ENCODE measurements at regions not wholly inside any gene's neighbourhood (a gene's known extent, or its start where the extent isn't known, plus 50 kb on each side); places are given as distances from the start of the nearest gene placed in this dataset.

DNA sequence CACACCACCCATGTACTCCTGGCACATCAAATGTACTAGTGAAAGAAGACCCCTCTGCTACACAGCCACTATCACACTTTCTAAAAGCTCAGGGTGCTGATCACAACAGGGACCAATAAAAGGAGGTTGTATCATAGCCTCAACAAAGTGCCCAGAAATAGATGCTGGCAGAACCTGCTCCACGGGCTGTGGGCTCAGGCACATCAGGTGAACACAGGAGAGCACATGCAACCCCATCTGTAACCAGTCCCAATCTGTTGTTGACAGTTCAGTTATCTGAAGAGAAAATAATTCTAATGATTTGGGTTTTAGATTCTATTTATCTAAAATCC lies 282.6 kb upstream of the HSFY2 start:
- intact Hi-C loops (cut with micrococcal nuclease) = no loop called here
- Mint-ChIP-seq H3K9me3 (no peaks in the 10 kb centered on the region), H3K4me3 (no peak overlapping the region)

DNA sequence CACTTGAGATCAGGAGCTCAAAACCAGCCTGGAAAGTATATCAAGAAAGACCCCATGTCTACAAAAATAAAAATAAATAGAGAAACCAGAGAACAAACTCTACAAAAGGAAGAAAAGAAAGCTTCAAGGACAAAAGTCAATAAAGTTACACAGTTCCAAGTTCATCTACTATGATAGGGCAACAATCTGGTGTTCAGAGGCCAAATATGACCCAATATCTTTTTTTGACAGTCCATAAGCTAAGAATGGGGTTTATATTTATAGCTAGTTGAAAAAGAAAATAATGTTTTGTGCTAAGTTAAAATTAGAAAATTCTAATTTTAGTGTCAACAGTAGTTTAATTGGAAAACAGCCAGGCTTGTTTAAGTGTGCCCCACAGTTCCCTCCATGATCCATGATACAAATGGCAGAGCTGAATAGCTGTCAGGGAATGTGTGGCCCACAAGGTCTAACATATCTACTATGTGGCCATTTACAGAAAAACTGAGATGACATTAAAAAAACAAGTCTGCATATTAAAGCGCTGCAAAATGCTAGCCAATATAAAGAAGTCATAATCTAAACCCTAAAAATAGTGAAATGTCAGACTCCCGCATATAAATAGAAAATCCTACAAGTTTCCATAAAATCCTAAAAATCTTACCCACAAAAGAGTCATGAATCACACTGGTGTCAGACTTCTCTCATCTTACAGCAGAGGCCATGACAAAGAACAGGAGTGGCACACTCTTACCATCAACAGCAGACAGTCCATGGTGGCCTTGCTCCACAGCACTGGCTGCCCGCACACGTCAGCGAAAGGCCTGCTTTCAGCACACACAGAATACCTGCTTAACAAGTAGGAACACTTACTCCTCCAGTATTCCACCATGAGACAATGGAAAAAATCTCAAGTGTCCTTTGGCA lies 281.9 kb upstream of the HSFY2 start:
- intact Hi-C loops (cut with micrococcal nuclease) = no loop called here
- no peaks in the 10 kb centered on the region for H3K4me1 Mint-ChIP-seq (ENCODE audit: low read depth)
- H3K9me3 Mint-ChIP-seq = no peaks in the 10 kb centered on the region
- H3K27ac Mint-ChIP-seq = no peak overlapping the region
- H3K36me3 Mint-ChIP-seq (ENCODE audit: low read depth) = no peaks in the 10 kb centered on the region
- H3K27me3 Mint-ChIP-seq = no peaks in the 10 kb centered on the region
- no peak overlapping the region for H3K4me3 Mint-ChIP-seq

More for the DNA sequence above, 282.6 kb upstream of the HSFY2 start:
- Mint-ChIP-seq H3K36me3 (ENCODE audit: low read depth) (no peaks in the 10 kb centered on the region), H3K4me1 (ENCODE audit: low read depth) (no peaks in the 10 kb centered on the region), H3K27ac (no peak overlapping the region), H3K27me3 (no peaks in the 10 kb centered on the region)

DNA sequence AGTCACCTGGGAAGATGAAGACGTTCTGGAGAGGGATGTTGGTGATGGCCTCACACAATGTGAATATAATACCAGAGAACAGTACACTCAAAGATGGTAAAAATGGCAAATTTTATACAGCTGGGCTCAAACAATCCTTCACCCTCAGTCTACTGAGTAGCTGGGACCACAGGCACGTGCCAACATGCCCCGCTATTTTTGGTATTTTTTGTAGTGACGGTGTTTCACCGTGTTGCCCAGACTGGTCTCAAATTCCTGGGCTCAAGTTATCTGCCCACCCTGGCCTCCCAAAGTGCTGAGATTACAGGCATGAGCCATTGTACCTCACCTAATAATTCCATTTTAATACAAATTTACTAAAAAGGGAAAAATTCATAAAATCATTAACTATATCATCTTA lies 280.3 kb upstream of the HSFY2 start:
- Mint-ChIP-seq H3K36me3 (ENCODE audit: low read depth) (no peaks in the 10 kb centered on the region), H3K27ac (no peak overlapping the region), H3K27me3 (no peaks in the 10 kb centered on the region), H3K9me3 (peaks cover under 1% of the 10 kb centered on the region), H3K4me3 (no peak overlapping the region), H3K4me1 (ENCODE audit: low read depth) (no peaks in the 10 kb centered on the region)
- intact Hi-C loops (cut with micrococcal nuclease) = no loop called here

DNA sequence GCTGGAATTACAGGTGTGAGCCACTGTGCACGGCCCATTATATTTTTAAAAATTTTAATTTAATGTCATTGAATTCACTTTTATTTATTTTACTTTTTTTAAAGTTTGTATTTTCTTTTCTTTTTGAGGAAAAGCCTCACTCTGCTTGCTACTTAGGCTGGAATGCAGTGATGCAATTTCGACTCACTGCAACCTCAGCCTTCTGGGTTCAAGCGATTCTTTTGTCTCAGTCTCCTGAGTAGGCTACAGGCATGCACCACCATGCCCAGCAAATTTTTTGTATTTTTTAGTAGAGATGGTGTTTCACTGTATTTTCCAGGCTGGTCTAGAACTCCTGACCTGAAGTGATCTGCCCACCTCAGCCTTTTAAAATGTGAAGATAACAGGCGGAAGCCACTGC lies 277.5 kb upstream of the HSFY2 start:
- peaks cover 15% of the 10 kb centered on the region for H3K9me3 Mint-ChIP-seq
- H3K27ac Mint-ChIP-seq = no peak overlapping the region
- no peak overlapping the region for H3K4me3 Mint-ChIP-seq
- no peaks in the 10 kb centered on the region for H3K27me3 Mint-ChIP-seq
- H3K36me3 Mint-ChIP-seq (ENCODE audit: low read depth) = peaks cover 13% of the 10 kb centered on the region
- intact Hi-C loops (cut with micrococcal nuclease) = no loop called here
- H3K4me1 Mint-ChIP-seq (ENCODE audit: low read depth) = no peaks in the 10 kb centered on the region

DNA sequence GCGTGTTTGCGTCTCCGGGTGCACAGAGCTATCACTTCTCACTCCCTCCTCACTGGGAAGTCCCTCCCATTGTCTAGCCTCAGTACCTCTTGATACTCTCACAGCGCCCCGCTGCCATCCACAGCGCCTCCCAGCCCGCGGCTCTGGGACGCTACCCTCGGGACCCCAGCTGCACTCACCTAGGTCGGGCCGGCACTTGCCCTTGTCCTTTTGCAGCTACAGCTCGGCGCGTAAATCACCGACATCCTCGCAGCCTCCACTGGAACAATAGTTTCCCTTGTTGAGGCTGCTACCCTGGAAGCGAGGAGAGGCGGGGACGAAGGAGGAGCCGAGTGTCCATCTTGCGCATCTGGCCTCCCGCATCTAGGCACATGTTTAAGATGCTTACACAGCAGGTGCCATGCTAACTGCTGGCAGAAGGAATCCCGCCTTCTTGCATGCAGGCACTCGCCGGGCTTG lies 269.5 kb upstream of the HSFY2 start:
- intact Hi-C loops (cut with micrococcal nuclease) = no loop called here
- Mint-ChIP-seq H3K9me3 (peaks cover 7% of the 10 kb centered on the region), H3K4me1 (ENCODE audit: low read depth) (peaks cover 3% of the 10 kb centered on the region), H3K27me3 (no peaks in the 10 kb centered on the region), H3K4me3 (no peak overlapping the region), H3K36me3 (ENCODE audit: low read depth) (peaks cover 59% of the 10 kb centered on the region), H3K27ac (no peak overlapping the region)

DNA sequence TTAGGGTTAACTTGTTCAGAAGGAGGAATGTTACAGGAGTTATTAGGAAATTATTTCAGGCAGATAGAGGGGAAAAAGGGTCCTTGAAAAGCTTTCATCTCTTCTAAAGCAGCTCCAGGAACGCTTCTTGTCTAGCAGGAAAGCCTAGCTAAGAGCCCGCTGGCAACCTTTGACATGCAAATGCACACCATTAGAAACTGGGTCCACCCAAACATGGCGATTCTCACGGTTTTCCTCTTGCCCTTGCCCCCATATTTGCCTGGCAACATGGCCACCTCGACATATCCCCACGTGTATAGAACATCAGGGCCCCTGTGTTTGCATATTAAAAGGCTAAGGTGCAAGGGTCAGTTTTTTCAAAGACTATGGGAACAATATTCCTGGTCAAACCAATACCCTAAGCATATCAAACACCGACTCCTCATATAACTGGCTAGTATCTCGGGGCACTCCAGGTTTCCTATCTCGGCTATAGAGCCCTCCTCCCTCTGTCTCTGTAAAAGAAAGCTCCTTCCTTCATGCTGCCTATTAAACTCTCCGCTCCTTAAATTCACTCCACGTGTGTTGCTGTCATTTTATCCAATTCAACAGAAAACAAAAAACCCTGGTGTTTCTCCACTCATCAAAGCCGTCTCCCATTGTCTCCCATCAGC lies 268.9 kb upstream of the HSFY2 start:
- Mint-ChIP-seq H3K36me3 (ENCODE audit: low read depth) (peaks cover 57% of the 10 kb centered on the region), H3K9me3 (peaks cover 1% of the 10 kb centered on the region), H3K27me3 (no peaks in the 10 kb centered on the region), H3K27ac (no peak overlapping the region), H3K4me1 (ENCODE audit: low read depth) (peaks cover 3% of the 10 kb centered on the region), H3K4me3 (no peak overlapping the region)
- intact Hi-C loops (cut with micrococcal nuclease) = no loop called here

DNA sequence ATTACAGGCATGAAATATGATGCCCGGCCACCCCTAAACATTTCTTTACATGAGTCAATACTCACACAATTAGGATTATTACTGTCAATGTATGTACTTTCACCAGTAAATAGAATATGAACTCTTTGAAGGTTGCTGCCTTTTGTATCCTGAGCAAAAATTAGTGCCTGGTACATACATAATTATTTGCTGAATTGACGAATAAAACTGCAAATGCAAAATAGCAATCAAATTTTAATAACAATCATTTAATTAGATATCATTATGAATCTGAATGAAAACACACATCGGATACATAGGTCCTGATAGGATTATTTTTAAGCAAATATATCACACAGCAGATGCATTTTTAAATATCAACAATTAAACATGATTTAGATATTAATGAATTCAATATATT lies 253.1 kb upstream of the HSFY2 start:
- H3K27me3 Mint-ChIP-seq = no peaks in the 10 kb centered on the region
- no peaks in the 10 kb centered on the region for H3K9me3 Mint-ChIP-seq
- intact Hi-C loops (cut with micrococcal nuclease) = no loop called here
- no peaks in the 10 kb centered on the region for H3K4me1 Mint-ChIP-seq (ENCODE audit: low read depth)
- H3K36me3 Mint-ChIP-seq (ENCODE audit: low read depth) = peaks cover 8% of the 10 kb centered on the region
- H3K27ac Mint-ChIP-seq = no peak overlapping the region
- no peak overlapping the region for H3K4me3 Mint-ChIP-seq

DNA sequence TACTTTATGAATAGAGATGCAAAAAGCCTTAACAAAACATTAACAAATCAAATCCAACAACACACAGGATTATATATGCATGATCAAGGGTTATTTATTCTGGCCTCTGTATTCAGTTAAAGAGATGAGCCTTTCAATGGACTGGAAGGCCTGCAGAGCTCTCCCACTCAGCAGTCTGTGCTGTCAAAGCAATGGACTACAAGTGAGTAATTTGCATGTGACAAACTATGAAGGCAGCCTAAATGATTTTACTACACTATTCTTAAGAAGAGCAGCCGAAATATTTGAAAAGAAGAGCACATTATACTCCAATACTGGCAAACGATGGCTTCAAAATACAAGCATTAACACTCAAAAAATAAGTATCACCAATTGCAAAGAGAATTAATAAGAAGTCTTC lies 250.4 kb upstream of the HSFY2 start:
- Mint-ChIP-seq H3K4me1 (ENCODE audit: low read depth) (no peaks in the 10 kb centered on the region), H3K27ac (no peak overlapping the region), H3K27me3 (no peaks in the 10 kb centered on the region), H3K9me3 (no peaks in the 10 kb centered on the region), H3K4me3 (no peak overlapping the region), H3K36me3 (ENCODE audit: low read depth) (peaks cover 8% of the 10 kb centered on the region)
- intact Hi-C loops (cut with micrococcal nuclease) = no loop called here

DNA sequence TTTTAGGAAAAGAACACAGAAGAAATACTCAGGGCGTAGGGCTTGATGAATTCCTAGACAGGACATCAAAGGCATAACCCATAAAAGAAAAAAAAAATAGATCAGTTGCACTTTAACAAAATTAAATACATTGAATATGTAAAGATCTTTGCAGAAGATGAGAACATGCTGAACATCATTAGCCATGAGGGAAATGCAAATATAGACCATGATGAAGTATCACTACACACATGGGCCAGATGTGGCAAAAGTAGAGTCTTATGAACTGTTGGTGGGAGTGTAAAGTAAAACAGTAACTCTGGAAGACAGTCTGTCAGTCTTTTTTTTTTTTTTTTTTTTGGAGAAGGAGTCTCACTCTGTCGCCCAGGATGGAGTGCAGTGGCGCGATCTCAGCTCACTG lies 246.7 kb upstream of the HSFY2 start:
- Mint-ChIP-seq H3K4me1 (ENCODE audit: low read depth) (no peaks in the 10 kb centered on the region), H3K9me3 (no peaks in the 10 kb centered on the region), H3K4me3 (no peak overlapping the region), H3K36me3 (ENCODE audit: low read depth) (no peaks in the 10 kb centered on the region), H3K27ac (no peak overlapping the region), H3K27me3 (no peaks in the 10 kb centered on the region)
- intact Hi-C loops (cut with micrococcal nuclease) = no loop called here

DNA sequence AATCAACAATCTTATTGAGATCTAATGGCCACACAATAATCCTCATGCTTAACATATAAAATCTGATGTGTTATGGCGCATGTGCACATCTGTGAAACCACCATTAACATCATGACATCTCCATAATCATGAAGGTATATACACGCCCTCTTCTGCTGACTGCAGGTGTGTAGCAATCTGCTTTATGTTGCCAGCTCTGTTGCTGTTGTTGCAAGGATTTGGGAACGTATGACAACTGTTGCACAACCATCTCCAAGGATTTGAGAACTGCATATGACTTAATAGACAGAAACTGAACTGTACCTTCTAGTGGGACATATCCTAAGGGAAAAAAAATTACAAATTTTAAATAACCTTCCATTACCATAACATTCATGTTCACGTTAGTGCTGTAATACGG lies 243.5 kb upstream of the HSFY2 start:
- intact Hi-C loops (cut with micrococcal nuclease) = no loop called here
- Mint-ChIP-seq H3K27ac (no peak overlapping the region), H3K9me3 (no peaks in the 10 kb centered on the region), H3K27me3 (no peaks in the 10 kb centered on the region), H3K4me3 (no peak overlapping the region), H3K4me1 (ENCODE audit: low read depth) (no peaks in the 10 kb centered on the region), H3K36me3 (ENCODE audit: low read depth) (no peaks in the 10 kb centered on the region)

DNA sequence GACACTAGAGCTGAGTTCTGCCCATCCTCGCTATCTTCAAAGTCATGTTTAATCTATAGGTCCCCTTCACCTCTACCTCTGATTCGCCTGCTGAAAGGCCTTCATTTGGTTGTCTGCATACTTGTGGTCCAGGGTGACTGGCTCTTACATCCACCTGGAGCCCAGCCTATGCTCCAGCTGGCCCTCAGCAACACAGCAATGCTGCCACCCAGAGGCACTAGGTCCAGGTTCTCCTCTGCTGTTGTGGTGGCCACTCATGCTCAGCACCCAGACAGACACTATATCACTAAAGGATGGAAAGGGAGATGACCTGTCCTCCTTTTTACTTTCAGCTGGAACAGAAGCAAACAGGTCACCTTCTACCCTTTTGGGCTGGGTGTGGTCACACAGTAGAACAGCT lies 242.3 kb upstream of the HSFY2 start:
- no peaks in the 10 kb centered on the region for H3K9me3 Mint-ChIP-seq
- no peak overlapping the region for H3K4me3 Mint-ChIP-seq
- intact Hi-C loops (cut with micrococcal nuclease) = no loop called here
- H3K27ac Mint-ChIP-seq = no peak overlapping the region
- H3K4me1 Mint-ChIP-seq (ENCODE audit: low read depth) = no peaks in the 10 kb centered on the region
- H3K27me3 Mint-ChIP-seq = no peaks in the 10 kb centered on the region
- H3K36me3 Mint-ChIP-seq (ENCODE audit: low read depth) = no peaks in the 10 kb centered on the region

DNA sequence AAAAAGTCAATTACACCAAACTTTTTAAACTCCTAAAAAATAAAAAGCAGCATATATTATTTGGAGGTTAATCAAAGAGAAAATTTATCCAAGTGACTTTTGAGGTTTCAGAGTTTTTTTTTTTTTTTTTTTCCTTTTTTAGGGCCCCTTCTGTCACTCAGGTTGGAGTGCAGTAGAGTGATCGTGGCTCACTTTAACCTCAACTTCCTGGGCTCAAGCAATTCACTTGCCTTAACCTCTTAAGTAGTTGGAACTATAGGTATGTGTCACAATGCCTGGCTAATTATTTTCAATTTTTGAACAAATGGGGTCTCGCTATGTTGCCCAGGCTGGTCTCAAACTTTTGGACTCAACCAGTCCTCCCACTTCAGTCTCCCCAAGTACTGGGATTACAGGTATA lies 241.7 kb upstream of the HSFY2 start:
- Mint-ChIP-seq H3K4me3 (no peak overlapping the region), H3K36me3 (ENCODE audit: low read depth) (no peaks in the 10 kb centered on the region), H3K9me3 (no peaks in the 10 kb centered on the region), H3K4me1 (ENCODE audit: low read depth) (no peaks in the 10 kb centered on the region), H3K27me3 (no peaks in the 10 kb centered on the region), H3K27ac (no peak overlapping the region)
- intact Hi-C loops (cut with micrococcal nuclease) = no loop called here

DNA sequence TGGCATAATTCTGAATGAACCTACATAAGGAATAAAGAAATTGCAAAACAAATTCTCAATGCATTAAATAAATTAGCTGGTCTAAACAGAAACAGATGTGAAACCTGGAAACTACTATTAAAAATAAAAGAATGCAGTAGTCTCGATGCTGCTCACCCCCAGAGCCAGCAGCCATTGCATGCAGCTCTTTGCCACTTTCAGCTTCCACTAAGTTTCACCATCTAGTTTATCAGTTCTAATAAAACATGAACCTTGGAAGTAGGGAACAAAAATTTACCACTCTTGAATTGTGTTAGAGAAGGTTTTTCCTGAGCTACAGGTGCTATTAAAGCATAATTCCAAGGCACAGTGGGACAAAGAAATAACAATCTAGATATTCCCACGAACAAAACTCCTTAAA lies 239.4 kb upstream of the HSFY2 start:
- no peak overlapping the region for H3K4me3 Mint-ChIP-seq
- H3K27ac Mint-ChIP-seq = no peak overlapping the region
- H3K4me1 Mint-ChIP-seq (ENCODE audit: low read depth) = no peaks in the 10 kb centered on the region
- H3K9me3 Mint-ChIP-seq = no peaks in the 10 kb centered on the region
- no peaks in the 10 kb centered on the region for H3K36me3 Mint-ChIP-seq (ENCODE audit: low read depth)
- H3K27me3 Mint-ChIP-seq = no peaks in the 10 kb centered on the region
- intact Hi-C loops (cut with micrococcal nuclease) = no loop called here

DNA sequence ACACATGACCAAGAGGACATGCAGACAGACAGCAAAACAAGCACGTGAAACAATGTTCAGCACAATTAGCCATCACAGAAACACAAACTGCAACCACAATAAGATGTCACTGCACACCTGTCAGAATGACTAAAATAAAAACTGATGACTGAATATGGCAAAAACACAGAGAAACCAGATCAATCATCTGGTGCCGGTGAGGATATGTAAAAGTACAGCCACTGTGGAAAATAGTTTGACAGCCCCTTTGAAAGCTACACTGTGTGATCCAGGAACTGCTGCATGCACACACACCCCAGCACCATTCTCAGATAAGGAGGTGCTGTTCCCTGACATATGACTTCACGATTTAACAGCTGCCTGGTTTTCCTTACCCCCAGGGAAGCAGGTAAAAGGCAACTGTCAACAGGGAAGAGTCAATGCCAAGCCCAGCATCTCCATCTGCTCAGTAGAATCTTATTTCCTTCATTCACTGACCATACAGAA lies 238.1 kb upstream of the HSFY2 start:
- H3K27ac Mint-ChIP-seq = no peak overlapping the region
- H3K36me3 Mint-ChIP-seq (ENCODE audit: low read depth) = no peaks in the 10 kb centered on the region
- H3K4me1 Mint-ChIP-seq (ENCODE audit: low read depth) = no peaks in the 10 kb centered on the region
- no peaks in the 10 kb centered on the region for H3K9me3 Mint-ChIP-seq
- intact Hi-C loops (cut with micrococcal nuclease) = no loop called here
- no peak overlapping the region for H3K4me3 Mint-ChIP-seq
- H3K27me3 Mint-ChIP-seq = no peaks in the 10 kb centered on the region

All from dendritic cell treated with granulocyte-macrophage colony-stimulating factor and Interleukin-4, amounts not matched to agents 40 ng/mL and 50 ng/mL, for 4 days (primary cell).